A673 (cell line): ENCODE measurements at regions not wholly inside any gene's neighbourhood (a gene's known extent, or its start where the extent isn't known, plus 50 kb on each side); places are given as distances from the start of the nearest gene placed in this dataset.

ENCODE experiments used
- BruUV-seq: library from RNA; stranded (reverse); fragments of 400-500 nt; replicated peaks from 2 replicates; lab custom pipeline; 2021; lab: Mats Ljungman, UMichigan
- CTCF ChIA-PET: fragments of 300-600 bp; sonication (Branson Sonifier 250); formaldehyde crosslinking; loops from one replicate; lab custom pipeline; 2022; ENCODE audit warnings: antibody characterized with exemption; lab: Charles Lee
- POLR2A ChIA-PET: fragments of 300-600 bp; sonication (Branson Sonifier 250); formaldehyde crosslinking; loops from one replicate; lab custom pipeline; 2022; ENCODE audit warnings: antibody characterized with exemption; ENCODE audit not compliant: low non-redundant PET; lab: Charles Lee
- DNase-seq: peaks from one replicate; pipeline ENCODE4 v3.0.0-alpha.2; 2015; ENCODE audit warnings: low spot score
- H3K27ac ChIP-seq: fragments of 200-600 bp; sonication (generic); 2 replicates; pipeline ENCODE4 v1.5.1; 2016; ENCODE audit warnings: mixed run types, low read depth, mild to moderate bottlenecking, mixed read lengths, antibody characterized with exemption, low read length; ENCODE audit not compliant: poor library complexity, severe bottlenecking
- H3K27me3 ChIP-seq: fragments of 200-600 bp; sonication (generic); replicated peaks from 2 replicates; pipeline ENCODE4 v1.6.1; 2017; ENCODE audit warnings: mixed run types, low read depth, mild to moderate bottlenecking, mixed read lengths, antibody characterized with exemption, low read length; ENCODE audit not compliant: insufficient read depth, poor library complexity
- H3K36me3 ChIP-seq: fragments of 200-600 bp; sonication (generic); 2 replicates; pipeline ENCODE4 v1.6.1; 2016; ENCODE audit warnings: mixed run types, mild to moderate bottlenecking, mixed read lengths, antibody characterized with exemption, low read length; ENCODE audit not compliant: insufficient read depth, poor library complexity, severe bottlenecking
- H3K4me1 ChIP-seq: fragments of 200-600 bp; sonication (generic); 2 replicates; pipeline ENCODE4 v1.6.1; 2017; ENCODE audit warnings: mixed run types, mild to moderate bottlenecking, mixed read lengths, antibody characterized with exemption, low read length; ENCODE audit not compliant: insufficient read depth, poor library complexity, severe bottlenecking
- H3K4me3 ChIP-seq: fragments of 200-600 bp; sonication (generic); 2 replicates; pipeline ENCODE4 v1.5.1; 2016; ENCODE audit warnings: low read depth, mixed run types, mild to moderate bottlenecking, mixed read lengths, low read length; ENCODE audit not compliant: poor library complexity, severe bottlenecking
- H3K9me3 ChIP-seq: fragments of 200-600 bp; sonication (generic); 2 replicates; pipeline ENCODE4 v1.6.1; 2016; ENCODE audit warnings: mixed run types, low read depth, mild to moderate bottlenecking, mixed read lengths, antibody characterized with exemption, low read length; ENCODE audit not compliant: poor library complexity, severe bottlenecking
- EZH2 ChIP-seq: fragments of 200-600 bp; sonication (generic); IDR thresholded peaks from 2 replicates; pipeline ENCODE4 v1.6.1; 2017; ENCODE audit warnings: borderline replicate concordance, low read depth, mild to moderate bottlenecking, mixed read lengths, antibody characterized with exemption, low read length; ENCODE audit not compliant: poor library complexity, severe bottlenecking
- intact Hi-C: fragments of 100-400 bp; cut with micrococcal nuclease; formaldehyde crosslinking; loops from one replicate; pipeline ENCODE4 v1.10.0; 2022; ENCODE audit not compliant: unreplicated experiment
- TF ChIP-seq, protein P1 (sequence below): fragments of 300-800, 200-600 bp; sonication (generic); conservative IDR thresholded peaks from 2 replicates; pipeline ENCODE4 v1.5.1; 2017; ENCODE audit warnings: low read depth, mild to moderate bottlenecking, antibody characterized with exemption, low read length, moderate library complexity, mixed read lengths

DNA sequence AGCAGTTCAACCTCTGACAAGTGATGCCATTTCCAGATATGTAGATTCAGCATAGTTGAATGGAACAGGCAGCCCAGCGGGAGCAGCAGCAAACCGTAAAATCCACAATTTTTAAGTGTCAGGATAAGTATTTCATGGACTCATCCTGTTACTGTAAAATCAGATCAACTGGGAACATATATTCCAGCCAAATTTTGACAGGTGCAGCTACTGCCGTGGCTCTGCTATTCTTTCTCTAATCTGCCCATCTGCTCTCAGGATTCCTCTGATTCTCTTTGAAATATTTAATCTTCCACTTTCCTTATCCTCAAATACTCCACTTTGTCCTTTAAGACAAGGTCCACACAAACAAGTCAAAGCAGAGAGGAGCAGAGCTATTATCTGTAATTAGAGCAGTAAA, 245.4 kb upstream of the ASCC3 start:
- no peak overlapping the region for H3K4me3 ChIP-seq
- no peak overlapping the region for H3K27ac ChIP-seq
- H3K4me1 ChIP-seq = peaks cover 5% of the 10 kb centered on the region
- H3K36me3 ChIP-seq = peaks cover 6% of the 10 kb centered on the region
- ChIA-PET CTCF (no interaction called here), POLR2A (no interaction called here)
- no TSS peak for BruUV-seq
- H3K9me3 ChIP-seq = peaks cover 6% of the 10 kb centered on the region
- H3K27me3 ChIP-seq = no peaks in the 10 kb centered on the region
- DNase-seq = no peak
- no peak for TF ChIP-seq EZH2
- TF ChIP-seq, protein P1, sequence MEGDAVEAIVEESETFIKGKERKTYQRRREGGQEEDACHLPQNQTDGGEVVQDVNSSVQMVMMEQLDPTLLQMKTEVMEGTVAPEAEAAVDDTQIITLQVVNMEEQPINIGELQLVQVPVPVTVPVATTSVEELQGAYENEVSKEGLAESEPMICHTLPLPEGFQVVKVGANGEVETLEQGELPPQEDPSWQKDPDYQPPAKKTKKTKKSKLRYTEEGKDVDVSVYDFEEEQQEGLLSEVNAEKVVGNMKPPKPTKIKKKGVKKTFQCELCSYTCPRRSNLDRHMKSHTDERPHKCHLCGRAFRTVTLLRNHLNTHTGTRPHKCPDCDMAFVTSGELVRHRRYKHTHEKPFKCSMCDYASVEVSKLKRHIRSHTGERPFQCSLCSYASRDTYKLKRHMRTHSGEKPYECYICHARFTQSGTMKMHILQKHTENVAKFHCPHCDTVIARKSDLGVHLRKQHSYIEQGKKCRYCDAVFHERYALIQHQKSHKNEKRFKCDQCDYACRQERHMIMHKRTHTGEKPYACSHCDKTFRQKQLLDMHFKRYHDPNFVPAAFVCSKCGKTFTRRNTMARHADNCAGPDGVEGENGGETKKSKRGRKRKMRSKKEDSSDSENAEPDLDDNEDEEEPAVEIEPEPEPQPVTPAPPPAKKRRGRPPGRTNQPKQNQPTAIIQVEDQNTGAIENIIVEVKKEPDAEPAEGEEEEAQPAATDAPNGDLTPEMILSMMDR = no peak
- intact Hi-C loops = no loop called here

DNA sequence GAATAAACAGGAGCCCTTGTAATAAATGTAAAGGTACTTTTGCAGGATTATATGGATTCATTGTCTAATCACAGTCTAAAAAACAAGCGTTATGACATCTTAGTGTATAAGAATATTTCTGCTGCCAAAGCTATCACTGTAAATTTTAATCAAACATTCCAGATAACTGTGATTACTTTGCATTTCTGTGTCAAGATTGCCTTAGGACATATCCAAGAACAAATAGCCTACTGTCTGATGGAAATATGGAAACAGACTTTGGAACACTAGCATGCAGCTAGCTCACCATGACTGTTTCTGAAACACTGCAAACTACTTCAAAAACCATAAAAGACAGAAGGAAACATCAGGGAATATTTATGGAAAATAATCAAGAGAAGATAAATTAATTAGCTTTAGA, 248.7 kb upstream of the ASCC3 start:
- POLR2A ChIA-PET = no interaction called here
- H3K36me3 ChIP-seq = peaks cover 4% of the 10 kb centered on the region
- H3K27me3 ChIP-seq = no peaks in the 10 kb centered on the region
- CTCF ChIA-PET = no interaction called here
- H3K9me3 ChIP-seq = peaks cover 1% of the 10 kb centered on the region
- H3K4me1 ChIP-seq = peaks cover 5% of the 10 kb centered on the region
- intact Hi-C loops = no loop called here
- no TSS peak for BruUV-seq
- TF ChIP-seq, protein P1 = no peak
- no peak for TF ChIP-seq EZH2
- H3K27ac ChIP-seq = no peak overlapping the region
- DNase-seq = no peak
- H3K4me3 ChIP-seq = no peak overlapping the region

DNA sequence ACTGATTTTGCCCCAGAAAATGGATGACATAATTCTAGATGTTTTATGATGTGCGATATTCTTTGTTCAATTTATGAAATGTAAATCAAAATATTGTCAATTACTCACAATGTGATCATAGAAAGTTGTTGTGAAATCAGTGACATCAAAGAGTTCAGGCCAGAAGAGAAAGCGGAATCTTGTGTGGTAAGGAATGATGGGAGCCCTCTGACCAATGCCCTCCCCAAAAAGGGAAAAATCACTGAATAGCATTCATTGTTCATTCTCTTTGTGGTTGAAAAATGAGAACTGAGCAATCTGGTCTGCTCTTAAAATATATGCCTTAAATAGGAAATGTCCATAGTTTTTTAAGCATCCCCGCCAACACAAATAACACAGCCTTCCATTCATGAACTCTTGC, 247.1 kb upstream of the GRIK2 start:
- no peak overlapping the region for H3K4me3 ChIP-seq
- intact Hi-C loops = no loop called here
- H3K27me3 ChIP-seq = no peaks in the 10 kb centered on the region
- no TSS peak for BruUV-seq
- DNase-seq = no peak
- POLR2A ChIA-PET = no interaction called here
- H3K27ac ChIP-seq = no peak overlapping the region
- no peaks in the 10 kb centered on the region for H3K36me3 ChIP-seq
- TF ChIP-seq, protein P1 = no peak
- TF ChIP-seq EZH2 = no peak
- CTCF ChIA-PET = no interaction called here
- no peaks in the 10 kb centered on the region for H3K9me3 ChIP-seq
- no peaks in the 10 kb centered on the region for H3K4me1 ChIP-seq
